ENCODE measurements at regions not wholly inside any gene's neighbourhood (a gene's known extent, or its start where the extent isn't known, plus 50 kb on each side); places are given as distances from the start of the nearest gene placed in this dataset.
A peak's percentile ranks its signal among the peaks of the same experiment; 100 is the strongest.
"Not testable (repeated sequence)": the region's sequence is repeated elsewhere in the genome, so short reads cannot be mapped to it uniquely, and the experiment has no call there.

DNA sequence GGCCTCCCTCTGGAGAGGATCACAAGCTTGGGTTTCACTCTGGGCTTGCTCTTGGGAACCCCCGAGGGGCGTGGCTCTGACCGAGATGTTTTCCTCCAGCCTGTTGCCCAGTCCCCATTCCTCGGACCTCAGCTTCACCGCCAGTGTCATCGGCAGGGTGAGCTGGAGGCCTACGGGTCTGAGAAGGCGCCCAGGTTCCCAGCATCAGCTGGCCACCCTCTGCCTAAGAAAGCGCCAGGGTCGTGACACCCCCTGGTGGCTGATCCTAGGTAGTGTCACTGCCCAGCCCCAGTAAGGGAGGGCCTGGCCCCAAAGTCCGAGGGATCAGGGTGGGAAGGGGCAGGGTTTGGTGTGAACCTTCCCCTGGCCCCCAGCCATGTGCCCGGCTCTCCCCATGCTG lies 928.8 kb downstream of the TUBA3C start:
- DNase-seq; in situ Hi-C loops (cut with MboI; ENCODE audit: low pct_unique_long_range_greater_than_20kb, low sequenced_read_pairs): not testable (repeated sequence)

DNA sequence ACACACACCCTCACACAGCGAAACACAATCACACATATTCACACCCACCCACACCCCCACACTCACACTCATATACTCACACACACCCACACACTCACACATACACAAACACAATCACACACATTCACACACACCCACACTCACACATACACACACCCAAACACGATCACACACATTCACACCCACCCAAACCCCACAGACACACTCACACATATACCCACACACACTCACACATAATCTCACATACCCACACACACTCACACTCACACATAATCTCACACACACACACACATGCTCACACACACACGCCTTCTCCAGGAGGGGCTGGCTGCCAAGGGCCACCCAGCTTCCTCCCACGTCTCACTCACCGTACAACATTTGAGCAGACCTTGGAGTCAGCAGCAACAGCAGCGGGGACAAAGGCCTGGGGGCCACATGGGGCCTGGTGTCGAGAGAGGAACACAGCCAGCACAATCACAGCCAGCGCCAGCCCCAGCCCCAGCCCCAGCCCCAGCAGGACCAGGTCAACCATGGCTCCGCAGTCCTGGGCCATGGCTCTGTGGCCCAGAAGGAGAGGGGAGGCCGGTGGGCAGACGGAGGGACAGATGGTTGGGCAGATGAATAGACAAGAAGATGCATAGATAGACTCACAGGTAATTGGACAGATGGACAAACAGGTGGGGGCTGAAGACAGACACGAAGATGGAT lies 932.9 kb downstream of the TUBA3C start:
- in situ Hi-C loops (cut with MboI; ENCODE audit: low pct_unique_long_range_greater_than_20kb, low sequenced_read_pairs); DNase-seq: not testable (repeated sequence)

DNA sequence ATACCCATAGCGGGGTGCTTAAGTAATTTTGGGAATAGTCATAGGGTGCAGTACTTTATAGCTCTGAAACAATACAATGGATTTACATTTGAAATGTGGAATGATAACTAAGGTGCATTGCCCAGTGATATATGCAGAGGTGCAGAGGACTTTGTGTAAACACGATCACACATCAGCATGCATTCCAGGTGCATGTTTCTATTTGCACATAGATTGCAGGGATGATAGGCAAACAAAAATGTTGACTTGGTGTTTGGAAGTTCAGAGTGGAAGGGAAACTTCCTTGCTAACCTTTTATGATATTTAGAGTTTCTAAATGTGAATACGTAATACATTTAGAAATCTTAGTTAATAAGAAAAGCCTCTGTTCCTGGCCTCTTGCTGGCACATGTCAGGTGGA lies 941.5 kb downstream of the TUBA3C start:
- in situ Hi-C loops (cut with MboI; ENCODE audit: low pct_unique_long_range_greater_than_20kb, low sequenced_read_pairs); DNase-seq: not testable (repeated sequence)

DNA sequence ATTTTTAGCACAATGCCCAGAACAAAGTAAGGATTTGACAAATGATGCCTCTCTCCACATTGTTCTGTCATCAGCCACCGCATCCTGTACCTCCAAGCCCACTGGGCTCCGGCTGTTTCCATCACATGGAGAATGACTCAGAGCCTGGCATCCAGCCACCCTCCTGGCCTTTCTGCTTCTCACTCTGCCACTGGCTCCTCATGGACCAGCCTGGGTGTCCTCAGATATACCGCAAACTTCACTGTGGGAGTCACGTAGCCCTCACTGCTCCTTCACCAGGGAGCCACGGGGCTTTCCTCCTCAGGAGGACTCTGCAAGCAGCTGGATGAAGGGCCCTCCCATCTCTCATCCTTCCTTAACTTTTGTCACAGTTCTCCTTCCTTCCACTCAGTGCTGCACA lies 943.0 kb downstream of the TUBA3C start:
- in situ Hi-C loops (cut with MboI; ENCODE audit: low pct_unique_long_range_greater_than_20kb, low sequenced_read_pairs) = not testable (repeated sequence)

DNA sequence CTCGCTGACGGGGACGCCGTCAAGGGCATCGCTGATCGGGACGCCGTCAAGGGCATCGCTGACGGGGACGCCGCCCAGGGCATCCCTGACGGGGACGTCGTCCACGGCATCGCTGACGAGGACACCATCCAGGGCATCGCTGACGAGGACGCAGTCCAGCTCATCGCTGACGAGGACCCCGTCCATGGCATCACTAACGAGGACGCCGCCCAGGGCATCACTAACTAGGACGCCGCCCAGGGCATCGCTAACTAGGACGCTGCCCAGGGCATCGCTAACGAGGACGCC lies 945.2 kb downstream of the TUBA3C start:
- in situ Hi-C loops (cut with MboI; ENCODE audit: low pct_unique_long_range_greater_than_20kb, low sequenced_read_pairs) = no loop called here
- no peak for DNase-seq

More for the DNA sequence above, 943.0 kb downstream of the TUBA3C start:
- not testable (repeated sequence) for DNase-seq

DNA sequence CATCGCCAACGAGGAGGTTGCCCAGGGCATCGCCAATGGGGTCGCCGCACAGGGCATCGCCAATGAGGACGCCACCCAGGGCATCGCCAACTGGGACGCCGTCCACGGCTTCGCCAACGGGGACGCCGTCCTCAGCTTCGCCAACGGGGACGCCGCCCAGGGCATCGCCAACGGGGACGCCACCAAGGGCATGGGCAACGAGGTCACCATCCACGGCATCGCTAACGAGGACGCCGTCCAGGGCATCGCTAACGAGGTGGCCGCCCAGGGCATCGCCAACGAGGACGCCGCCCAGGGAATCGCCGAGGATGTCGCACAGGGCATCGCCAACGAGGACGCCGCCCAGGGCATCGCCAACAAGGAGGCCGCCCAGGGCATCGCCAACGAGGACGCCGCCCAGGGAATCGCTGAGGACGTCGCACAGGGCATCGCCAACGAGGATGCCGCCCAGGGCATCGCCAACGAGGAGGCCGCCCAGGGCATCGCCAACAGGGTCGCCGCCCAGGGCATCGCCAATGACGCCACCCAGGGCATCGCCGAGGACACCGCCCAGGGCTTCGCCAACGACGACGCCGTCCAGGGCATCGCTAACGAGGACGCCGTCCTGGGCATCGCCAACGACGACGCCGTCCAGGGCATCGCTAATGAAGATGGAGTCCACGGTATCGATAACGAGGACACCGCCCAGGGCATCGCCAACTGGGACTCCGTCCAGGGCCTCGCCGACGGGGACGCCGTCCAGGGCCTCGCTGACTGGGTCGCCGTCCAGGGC lies 945.7 kb downstream of the TUBA3C start:
- DNase-seq = no peak
- in situ Hi-C loops (cut with MboI; ENCODE audit: low pct_unique_long_range_greater_than_20kb, low sequenced_read_pairs) = no loop called here

DNA sequence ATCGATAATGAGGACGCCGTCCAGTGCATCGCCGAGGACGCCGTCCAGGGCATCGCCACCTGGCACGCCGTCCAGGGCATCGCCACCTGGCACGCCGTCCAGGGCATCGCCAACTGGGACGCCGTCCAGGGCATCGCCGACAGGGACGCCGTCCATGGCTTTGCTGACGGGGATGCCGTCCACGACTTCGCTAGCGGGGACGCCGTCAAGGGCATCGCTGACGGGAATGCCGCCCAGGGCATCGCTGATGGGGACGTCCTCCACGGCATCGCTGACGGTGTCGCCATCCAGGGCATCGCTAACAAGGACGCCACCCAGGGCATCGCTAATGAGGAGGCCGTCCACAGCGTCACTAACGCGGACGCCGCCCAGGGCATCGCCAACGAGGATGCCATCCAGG lies 946.5 kb downstream of the TUBA3C start:
- no peak for DNase-seq
- in situ Hi-C loops (cut with MboI; ENCODE audit: low pct_unique_long_range_greater_than_20kb, low sequenced_read_pairs) = no loop called here

DNA sequence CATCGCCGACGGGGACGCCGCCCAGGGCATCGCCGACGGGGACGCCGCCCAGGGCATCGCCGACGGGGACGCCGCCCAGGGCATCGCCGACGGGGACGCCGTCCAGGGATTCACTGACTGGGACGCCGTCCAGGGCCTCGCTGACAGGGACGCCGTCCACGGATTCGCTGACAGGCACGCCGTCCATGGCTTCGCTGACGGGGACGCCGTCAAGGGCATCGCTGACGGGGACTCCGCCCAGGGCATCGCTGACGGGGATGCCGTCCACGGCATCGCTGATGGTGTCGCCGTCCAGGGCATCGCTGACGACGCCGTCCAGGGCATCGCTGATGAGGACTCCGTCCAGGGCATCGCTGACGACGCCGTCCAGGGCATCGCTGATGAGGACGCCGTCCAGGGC lies 947.2 kb downstream of the TUBA3C start:
- in situ Hi-C loops (cut with MboI; ENCODE audit: low pct_unique_long_range_greater_than_20kb, low sequenced_read_pairs); DNase-seq: not testable (repeated sequence)

DNA sequence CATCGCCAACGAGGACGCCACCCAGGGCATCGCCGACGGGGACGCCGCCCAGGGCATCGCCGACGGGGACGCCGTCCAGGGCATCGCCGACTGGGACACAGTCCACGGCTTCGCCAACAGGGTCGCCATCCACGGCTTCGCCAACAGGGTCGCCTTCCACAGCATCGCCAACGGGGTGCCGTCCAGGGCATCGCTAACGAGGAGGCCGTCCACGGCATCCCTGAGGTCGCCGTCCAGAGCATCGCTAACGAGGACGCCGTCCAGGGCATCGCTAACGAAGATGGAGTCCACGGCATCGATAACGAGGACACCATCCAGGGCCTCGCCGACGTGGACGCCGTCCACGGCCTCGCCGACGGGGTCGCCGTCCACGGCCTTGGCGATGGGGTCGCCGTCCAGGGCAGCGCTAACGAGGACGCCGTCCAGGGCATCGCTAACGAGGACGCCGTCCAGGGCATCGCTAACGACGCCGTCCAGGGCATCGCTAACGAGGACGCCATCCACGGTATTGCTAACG lies 947.8 kb downstream of the TUBA3C start:
- in situ Hi-C loops (cut with MboI; ENCODE audit: low pct_unique_long_range_greater_than_20kb, low sequenced_read_pairs) = no loop called here
- no peak for DNase-seq

DNA sequence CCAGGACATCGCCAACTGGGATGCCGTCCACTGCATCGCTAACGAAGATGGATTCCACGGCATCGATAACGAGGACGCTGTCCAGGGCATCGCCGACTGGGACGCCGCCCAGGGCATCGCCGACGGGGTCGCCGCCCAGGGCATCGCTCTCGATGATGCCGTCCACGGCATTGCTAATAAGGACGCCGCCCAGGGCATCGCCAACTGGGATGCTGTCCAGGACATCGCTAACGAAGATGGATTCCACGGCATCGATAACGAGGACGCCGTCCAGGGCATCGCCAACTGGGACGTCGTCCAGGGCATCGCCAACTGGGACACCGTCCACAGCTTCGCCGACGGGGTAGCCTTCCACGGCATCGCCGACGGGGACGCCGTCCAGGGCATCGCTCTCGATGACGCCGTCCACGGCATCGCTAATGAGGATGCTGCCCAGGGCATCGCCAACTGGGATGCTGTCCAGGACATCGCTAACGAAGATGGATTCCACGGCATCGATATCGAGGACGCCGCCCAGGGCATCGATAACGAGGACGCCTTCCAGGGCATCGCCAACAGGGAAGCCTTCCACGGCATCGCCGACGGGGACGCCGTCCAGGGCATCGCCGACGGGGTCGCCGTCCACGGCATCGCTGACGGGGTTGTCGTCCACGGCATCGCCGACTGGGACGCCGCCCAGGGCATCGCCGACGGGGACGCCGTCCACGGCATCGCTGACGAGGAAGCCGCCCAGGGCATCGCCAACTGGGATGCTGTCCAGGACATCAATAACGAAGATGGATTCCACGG lies 948.4 kb downstream of the TUBA3C start:
- no peak for DNase-seq
- in situ Hi-C loops (cut with MboI; ENCODE audit: low pct_unique_long_range_greater_than_20kb, low sequenced_read_pairs) = no loop called here

DNA sequence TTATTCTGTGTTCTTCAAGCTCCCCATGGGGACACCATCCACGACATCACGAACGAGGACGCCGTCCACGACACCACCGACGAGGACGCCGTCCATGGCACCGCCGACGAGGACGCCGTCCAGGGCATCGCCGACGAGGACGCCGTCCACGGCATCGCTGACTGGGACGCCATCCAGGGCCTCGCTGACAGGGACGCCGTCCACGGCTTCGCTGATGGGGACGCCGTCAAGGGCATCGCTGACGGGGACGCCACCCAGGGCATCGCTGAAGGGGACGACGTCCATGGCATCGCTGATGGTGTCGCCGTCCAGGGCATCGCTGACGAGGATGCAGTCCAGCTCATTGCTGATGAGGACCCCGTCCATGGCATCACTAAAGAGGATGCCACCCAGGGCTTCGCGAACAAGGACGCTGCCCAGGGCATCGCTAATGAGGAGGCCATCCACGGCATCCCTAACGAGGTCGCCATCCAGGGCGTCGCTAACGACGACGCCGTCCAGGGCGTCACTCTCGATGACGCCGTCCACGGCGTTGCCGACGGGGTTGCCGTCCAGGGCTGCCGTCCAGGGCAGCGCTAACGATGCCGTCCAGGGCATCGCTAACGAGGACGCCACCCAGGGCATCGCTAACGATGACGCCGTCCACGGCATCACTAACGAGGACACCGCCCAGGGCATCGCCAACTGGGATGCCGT lies 949.2 kb downstream of the TUBA3C start:
- DNase-seq = no peak
- in situ Hi-C loops (cut with MboI; ENCODE audit: low pct_unique_long_range_greater_than_20kb, low sequenced_read_pairs) = no loop called here

DNA sequence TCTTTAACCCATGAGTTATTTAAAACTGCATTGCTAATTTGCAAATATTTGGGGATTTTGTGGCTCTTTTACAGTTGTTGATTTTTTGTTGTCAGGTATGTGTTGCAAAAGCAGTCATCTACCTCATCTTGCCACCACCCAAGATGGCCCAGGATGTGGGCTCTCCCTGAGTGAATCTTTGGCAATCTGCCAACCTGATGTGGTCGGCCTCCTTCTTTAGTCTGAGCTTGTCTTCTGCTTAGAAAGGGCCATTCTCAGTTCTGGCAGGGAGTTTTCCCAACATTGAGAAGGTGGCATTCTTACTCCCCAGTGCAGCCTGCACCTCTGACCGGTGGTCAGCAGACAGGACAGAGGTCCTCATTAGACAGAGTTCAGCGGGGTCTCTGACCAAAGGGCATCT lies 957.2 kb downstream of the TUBA3C start:
- DNase-seq; in situ Hi-C loops (cut with MboI; ENCODE audit: low pct_unique_long_range_greater_than_20kb, low sequenced_read_pairs): not testable (repeated sequence)

DNA sequence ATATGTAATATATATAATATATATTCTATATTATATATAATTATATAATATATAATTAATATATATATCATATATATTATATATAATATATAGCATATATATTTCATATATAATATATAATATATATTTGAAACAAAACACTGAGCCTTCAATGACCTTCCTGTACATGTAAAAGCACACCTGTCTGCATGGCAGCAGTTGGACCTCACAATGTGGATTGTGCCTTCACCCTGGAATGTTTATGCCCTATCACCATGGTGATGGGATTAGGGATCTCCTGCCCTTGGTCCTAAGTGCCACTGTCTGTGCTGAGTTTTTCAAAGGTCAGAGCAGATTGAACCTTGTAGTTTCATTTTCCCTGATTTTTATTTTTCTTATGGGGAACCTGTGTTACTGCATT lies 966.9 kb downstream of the TUBA3C start:
- in situ Hi-C loops (cut with MboI; ENCODE audit: low pct_unique_long_range_greater_than_20kb, low sequenced_read_pairs); DNase-seq: not testable (repeated sequence)

DNA sequence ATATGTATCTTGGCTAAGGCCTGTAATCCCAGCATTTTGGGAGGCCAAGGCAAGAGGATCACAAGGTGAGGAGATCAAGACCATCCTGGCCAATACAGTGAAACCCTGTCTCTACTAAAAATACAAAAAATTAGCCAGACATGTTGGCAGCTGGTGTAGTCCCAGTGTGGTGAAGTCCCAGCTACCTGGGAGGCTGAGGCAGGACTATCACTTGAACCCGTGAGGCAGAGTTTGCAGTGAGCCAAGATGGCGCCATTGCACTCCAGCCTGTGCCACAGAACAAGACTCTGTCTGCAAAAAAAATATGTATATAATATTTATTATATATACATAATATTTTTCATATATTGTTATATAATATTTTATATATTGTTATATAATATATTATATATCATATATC lies 968.1 kb downstream of the TUBA3C start:
- in situ Hi-C loops (cut with MboI; ENCODE audit: low pct_unique_long_range_greater_than_20kb, low sequenced_read_pairs) = not testable (repeated sequence)

DNA sequence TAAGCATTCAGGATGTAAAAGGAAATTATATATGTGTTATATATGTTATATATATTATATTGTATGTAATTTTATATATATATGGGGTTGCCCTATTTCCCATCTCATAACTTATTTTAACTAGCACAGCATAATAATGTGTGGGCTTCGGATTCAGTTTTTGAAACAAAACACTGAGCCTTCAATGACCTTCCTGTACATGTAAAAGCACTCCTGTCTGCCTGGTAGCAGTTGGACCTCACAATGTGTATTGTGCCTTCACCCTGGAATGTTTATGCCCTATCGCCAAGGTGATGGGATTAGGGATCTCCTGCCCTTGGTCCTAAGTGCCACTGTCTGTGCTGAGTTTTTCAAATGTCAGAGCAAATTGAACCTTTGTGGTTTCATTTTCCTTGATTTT lies 968.8 kb downstream of the TUBA3C start:
- in situ Hi-C loops (cut with MboI; ENCODE audit: low pct_unique_long_range_greater_than_20kb, low sequenced_read_pairs) = no loop called here
- peak; percentile 42 for DNase-seq

More for the DNA sequence above, 968.1 kb downstream of the TUBA3C start:
- DNase-seq = peak; percentile 0

DNA sequence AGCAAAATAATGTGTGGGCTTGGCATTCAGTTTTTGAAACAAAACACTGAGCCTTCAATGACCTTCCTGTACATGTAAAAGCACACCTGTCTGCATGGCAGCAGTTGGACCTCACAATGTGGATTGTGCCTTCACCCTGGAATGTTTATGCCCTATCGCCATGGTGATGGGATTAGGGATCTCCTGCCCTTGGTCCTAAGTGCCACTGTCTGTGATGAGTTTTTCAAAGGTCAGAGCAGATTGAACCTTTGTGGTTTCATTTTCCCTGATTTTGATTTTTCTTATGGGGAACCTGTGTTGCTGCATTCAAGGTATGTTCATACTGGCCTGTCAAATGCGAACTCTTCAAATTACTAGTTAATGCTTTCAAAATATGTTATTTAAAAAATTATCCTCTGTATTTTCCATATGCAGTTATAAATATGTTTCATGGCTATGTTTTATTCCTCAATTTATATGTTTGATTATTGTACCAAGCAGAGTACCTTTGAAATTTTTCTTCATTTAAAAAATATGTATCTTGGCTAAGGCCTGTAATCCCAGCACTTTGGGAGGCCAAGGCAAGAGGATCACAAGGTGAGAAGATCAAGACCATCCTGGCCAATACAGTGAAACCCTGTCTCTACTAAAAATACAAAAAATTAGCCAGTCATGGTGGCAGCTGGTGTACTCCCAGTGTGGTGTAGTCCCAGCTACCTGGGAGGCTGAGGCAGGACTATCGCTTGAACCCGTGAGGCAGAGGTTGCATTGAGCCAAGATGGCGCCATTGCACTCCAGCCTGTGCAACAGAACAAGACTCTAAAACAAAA lies 969.7 kb downstream of the TUBA3C start:
- in situ Hi-C loops (cut with MboI; ENCODE audit: low pct_unique_long_range_greater_than_20kb, low sequenced_read_pairs) = not testable (repeated sequence)

DNA sequence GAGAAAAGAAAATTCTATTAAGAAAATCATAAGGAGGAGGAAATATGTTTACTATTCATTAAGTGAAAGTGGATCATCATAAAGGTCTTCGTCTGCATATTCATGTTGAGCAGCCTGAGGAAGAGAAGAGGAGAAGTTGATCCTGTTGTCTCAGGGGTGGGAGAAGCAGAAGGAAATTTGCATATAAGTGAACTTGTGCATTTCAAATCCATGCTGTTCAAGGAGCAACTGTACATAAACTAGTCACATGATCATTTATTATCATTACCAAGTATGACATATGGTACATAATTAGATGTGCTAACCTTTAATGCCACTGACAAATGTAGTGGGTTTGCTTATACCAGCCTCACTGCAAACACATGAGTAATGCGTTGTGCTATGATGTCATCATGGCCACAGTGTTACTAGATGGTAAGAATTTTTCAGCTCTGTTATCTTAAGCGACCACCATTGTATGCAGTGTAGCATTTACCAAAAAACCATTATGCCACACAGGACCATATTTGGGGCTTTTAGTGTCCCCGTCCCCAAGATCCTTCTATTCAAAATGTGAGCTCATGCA lies 976.9 kb downstream of the TUBA3C start:
- in situ Hi-C loops (cut with MboI; ENCODE audit: low pct_unique_long_range_greater_than_20kb, low sequenced_read_pairs); DNase-seq: not testable (repeated sequence)

More for the DNA sequence above, 969.7 kb downstream of the TUBA3C start:
- DNase-seq = peak; percentile 22

DNA sequence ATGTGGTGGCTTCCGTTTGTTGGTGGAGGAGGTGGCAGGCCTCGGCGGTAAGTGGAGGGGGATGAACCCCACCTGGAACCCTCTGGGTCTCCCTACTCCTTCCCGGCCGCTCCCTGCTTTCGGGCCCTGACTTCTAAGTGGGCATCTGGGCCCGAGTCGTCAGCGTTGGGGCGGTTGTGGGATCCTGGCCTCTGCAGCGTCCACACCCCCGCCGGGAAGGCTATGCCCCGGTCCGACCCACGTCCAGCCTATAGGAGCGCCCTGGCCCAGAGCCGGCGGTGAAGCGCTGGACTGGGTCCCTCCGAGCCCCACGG lies 986.3 kb downstream of the TUBA3C start:
- in situ Hi-C loops (cut with MboI; ENCODE audit: low pct_unique_long_range_greater_than_20kb, low sequenced_read_pairs); DNase-seq: not testable (repeated sequence)
